Activated gamma-delta T cell (primary cell): ENCODE measurements at regions not wholly inside any gene's neighbourhood (a gene's known extent, or its start where the extent isn't known, plus 50 kb on each side); places are given as distances from the start of the nearest gene placed in this dataset.

Source experiments
- DNase-seq: peaks from one replicate; lab custom pipeline; 2025; lab: John Stamatoyannopoulos, UW

DNA sequence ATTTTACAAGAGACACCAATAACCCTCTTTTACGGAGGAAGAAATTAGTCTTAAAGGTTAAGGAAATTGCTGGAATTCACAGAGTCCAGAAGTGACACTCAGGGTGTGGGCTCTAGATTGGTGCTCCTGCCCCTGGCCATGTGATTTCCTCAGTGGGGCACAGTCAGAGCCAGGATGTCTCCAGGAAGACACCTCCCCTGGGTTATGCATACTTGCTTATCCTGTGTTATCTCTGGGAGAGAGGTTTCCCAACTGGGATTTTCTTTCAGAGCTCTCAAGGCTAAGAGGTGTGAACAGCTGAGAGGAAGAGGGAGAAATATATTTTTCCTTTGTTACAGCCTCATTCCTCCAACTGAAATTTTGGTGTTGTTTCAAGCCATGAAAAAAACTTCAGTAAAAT lies 125.6 kb upstream of the CELF4 start:
- no peak for DNase-seq

DNA sequence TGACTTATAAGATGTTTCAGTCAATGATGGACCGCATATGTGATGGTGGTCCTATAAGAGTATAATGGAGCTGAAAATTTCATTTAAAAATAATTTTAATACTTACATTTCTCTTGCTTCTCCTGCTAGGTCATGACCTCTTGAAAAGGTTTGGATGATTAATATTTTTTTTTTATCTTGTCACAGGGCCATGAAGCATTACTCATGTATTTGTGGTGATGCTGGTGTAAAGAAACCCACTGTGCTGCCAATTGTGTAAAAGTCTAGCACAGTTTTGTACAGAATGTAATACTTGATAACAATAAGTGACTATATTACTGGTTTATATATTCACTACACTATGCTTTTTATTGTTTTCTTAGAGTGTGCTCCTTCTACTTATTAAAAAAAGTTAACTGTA lies 124.2 kb upstream of the CELF4 start:
- DNase-seq: no peak

DNA sequence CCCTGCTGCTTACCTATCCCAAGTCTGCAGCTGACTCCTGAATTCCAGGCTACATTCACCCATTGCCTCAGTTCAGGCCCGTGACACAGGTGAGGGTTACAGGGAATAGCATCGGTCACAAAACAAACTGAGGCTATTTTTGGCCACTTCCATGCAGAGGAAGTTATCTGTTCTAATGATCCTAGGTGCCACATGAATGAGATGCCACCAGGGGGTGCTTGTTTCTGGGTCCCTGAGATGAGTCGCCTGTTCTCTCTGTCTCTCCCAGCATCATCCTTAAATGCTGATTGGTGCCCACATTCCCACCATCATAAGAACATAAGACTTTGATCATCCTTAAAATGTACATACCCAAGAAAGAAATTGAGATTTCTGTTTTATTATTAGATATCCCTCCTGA lies 119.0 kb upstream of the CELF4 start:
- DNase-seq: no peak

DNA sequence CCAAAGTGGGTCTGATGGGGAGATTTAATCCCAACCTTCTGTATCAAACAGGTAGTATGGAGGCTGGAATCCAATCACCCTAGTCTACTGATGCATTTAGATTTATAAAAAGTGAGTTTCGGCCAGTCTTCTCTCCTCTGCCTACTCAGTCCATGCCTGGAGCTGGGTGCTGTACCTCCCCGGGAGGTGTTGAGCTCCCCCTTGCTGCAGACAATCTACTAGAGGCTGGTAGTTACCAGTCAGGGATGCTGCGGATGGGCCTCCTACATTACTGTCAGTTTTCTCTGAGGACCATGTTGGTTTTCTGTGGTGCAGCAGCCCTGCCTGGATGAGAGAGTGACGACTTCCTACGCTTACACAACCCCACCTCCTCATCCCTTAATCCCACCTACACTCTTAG lies 118.6 kb upstream of the CELF4 start:
- DNase-seq: no peak

DNA sequence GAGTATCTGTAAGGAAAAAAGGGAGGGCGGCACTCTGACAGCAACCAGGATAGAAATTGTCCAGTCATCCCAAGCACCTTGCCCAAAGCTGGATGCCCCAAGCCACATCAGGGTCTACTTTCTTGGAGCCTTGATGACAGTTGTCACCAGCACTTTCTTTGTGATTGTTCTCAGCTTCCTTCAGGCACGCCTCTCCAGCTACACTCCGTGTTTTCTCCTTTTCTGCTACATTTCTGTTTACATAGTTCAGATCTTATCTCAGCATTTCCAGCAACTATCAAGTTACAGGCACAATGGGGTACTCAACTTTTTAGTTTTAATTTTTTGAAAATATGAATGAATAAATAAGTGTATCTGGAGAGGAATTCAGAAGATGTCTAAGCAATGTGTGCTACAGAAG lies 115.3 kb upstream of the CELF4 start:
- DNase-seq: no peak

DNA sequence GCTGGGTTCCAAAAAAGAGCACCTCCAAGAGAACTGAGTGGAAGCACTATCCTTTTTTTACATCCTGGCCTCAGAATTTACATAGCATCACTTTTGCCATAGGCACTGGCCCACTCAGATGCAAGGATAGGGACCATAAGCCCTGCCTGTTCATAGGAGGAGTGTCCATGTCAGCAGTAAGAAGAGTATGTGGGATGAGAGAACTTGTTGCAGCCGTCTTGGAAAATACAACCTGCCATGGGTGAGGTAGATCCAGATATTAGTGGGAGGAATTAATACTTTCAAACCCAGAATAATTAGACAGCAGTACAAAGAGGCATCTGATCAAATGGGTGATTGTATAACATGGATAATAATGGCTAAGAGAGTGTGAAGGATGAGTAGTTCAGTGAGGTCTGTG lies 110.7 kb upstream of the CELF4 start:
- no peak for DNase-seq

DNA sequence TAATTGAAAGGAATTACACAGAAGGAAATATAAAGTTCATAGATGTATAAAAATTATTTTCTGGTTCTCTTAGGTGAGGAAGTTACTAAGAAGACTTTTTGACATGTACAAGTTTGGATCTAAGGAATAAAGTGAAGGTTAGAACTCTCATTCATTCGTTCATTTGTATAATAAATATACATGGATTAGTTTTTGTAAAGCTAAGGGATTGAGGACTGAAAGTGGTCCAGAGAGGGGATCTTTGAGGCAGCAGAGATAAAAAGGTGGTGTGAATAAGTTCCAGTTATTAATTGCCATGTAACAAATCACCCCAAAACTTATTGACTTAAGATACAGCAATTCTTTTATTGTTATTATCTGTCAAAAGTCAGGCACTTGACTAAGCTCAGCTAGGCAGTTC lies 110.1 kb upstream of the CELF4 start:
- no peak for DNase-seq

DNA sequence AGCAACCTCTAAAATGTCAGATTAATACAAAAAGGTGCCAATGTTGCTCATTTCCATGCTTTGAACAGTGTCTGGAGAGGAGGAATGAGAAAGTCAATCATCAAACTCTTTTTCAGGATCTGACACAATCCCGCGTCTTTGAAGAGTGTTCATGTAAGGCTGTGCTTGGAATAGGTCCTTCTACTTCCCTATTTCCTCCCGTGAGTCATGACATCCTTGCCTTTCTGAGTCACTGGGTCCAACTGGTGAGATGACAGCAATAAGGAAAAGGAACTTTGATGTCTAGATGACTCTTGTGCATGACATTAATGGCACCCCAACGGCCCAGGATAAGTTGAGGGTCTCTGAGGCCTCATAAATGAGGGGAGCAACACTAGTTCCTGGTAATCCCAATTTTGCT lies 109.0 kb upstream of the CELF4 start:
- DNase-seq: no peak

DNA sequence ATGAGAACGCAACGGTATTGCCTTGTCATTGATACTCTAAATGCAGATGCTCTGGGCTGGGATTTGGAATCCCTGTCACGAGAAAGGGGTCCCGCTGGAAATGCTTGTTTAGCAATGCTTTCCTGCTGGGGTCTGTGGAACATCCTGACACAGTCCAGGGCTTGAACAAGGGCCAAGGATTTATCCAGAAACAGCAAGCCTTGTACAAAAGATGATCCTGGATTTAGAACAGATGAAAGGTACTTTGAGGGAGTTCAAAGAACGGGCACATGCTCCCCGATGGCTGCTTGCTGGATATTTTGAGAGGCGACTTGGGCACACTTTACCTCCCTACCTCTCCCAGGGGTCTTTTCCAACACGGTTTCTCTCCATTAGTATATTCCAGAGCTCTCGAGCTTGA lies 108.1 kb upstream of the CELF4 start:
- no peak for DNase-seq

DNA sequence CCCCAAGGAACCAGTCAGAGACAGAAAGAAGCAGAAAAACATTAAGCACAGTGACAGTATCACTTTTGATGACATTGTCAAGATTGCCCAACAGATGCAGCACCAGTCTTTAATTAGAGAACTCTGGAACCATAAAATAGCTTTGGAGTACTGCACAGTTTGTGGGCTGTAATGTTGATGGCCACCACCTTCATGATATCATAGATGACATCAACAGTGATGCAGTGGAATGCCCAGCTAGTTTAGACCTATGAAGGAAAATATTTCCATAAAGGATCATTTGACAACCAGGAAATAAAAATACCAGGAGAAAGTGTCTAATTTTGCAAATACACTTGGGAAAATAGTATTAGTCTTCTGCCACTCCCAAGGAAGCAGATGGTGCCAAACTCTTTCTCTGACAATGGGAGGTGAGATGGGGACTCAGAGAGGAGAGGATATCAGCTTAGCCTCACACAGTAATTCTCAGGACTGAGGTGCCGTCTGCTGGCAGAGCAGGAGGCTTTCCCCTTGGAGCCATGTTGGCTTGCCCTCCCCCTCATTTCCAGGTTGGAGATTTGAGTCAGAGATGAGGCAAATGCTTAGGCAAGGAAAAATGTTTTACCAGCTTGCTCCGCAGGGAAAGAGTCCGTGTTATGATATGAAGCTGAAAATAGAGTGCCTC lies 107.5 kb upstream of the CELF4 start:
- DNase-seq: no peak

DNA sequence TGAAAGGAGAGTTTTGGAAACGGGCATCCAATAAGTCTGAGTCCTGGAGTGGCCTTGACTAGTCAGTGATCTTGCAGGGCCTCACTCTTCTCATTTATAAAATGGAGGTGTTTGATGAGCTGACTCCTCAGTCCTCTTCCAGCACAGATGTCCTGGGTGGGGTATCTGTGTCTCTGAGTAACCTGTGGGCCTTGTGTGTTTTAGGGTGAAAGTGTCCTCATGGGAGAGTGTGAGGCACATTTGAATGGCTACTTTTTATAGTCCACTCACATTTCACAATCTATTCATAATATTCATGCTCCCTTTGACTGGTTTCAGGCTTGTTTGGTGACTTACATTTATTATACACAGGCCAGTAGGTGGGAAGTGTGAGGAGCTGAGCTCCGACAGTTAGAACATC lies 106.4 kb upstream of the CELF4 start:
- DNase-seq: no peak

DNA sequence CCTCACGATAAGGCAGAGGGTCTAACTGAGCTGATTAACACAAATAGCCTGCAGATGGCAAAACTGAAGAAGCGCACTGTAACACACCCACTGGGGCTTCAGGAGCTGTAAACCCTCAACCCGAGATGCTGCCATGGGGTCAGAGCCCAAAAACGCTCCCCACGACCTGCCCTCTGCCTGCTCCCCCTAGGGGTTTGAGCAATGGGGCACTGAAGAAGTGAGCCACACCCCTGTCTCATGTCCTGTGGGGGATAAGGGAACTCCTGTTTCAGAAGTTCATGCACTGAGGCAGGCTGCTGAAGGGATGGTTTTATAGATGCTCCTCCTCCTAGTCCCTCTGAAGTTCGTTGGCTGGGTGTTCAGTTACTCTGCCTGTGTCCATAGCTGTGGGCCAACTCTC lies 105.9 kb upstream of the CELF4 start:
- no peak for DNase-seq

DNA sequence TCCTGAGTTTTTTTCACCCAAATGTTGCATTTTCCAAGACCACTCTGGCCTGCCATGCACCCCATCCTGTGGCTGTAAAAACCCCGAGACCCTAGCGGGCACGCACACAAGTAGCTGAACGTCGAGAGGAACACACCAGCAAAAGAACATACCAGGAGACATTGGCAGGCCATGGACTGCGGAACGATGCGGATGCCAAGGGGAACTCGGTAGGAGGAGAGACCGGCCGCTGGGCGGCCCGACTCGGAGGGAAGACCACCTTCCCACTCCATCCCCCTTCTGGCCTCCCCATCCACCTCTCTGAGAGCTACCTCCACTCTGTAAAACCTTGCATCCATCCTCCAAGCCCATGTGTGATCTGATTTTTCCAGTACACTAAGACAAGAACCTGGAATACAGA lies 105.5 kb upstream of the CELF4 start:
- DNase-seq: no peak

DNA sequence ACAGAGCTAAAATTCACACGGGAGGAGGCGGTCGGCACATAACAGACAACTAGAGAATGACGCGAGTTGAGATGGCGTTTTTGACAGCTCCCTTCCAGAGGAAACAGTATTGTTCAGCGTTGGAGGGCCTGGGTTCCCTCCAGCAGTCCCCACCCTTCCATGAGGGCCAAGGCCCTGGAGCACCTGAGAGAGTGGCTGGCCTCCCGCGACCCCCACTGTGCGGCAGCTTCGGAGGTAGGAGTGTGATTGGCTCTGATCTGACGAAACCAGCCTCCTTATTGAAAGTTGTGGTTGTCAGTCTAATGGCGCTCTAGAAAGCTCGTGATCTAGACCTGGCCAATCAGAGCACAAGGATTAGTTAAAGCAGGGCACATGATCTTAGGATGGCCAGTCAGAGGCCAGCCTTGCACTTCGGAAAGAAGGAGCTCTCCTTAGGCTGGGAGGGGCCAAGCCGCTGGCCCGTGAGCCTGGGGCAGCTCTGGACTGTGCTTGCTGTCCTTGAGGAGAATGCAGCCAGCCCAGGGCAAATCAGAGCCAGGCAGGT lies 104.5 kb upstream of the CELF4 start:
- DNase-seq: no peak

DNA sequence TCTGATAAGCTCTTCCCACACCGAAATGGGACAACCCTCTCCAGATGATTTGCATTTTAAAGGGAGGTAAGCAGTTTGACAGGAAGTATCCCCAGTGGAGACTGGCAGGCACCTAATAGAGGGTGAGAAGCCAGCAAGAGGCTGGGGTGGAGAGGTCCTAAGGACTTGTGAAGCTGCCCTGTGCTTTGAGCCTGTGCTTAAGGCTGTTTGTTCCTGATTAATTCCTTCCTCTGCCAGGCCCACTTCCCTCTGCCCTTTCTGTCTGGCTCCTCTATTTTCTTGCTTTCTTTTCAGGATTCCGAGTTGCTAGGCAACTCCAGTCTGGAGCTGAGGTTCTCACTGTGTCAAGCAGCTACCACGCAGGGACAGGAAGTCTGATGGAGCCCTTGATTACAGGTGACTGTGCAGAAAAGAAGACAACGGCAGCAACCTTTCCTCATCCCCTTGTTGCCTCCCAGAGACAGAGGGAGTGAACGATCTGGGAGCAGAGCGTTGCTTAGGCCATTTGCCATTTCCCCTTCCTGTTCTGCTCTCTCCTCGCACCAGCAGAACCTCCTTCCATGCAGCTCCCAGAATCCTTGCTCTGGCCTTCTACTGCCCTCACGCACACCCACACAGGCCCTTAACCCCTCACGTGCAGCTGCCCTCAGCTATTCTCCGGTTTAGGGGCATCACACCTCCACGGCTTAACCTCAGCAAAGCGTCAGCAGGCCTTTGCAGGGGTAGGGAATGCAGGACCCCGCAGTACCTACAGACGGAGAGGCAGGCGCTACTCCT lies 103.6 kb upstream of the CELF4 start:
- DNase-seq: no peak

DNA sequence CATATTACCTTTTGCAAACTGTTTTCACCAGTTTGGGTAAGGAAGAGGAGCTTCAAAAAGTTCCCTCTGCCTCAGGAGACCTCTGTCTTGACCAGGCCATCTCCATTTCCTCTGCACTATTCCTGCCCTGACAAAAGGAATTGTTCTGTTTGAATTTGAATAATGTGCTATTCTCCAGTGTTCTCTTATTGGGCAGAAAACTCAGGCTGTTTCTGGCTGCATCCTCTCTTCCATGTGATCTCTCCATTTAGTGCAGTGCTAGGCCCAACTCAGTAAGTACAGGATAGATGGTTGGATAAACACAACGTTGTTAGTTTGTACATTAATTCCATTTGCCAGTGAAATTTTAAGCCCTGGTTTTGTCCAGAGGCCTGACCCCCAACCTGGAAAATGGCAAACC lies 102.2 kb upstream of the CELF4 start:
- DNase-seq: no peak

DNA sequence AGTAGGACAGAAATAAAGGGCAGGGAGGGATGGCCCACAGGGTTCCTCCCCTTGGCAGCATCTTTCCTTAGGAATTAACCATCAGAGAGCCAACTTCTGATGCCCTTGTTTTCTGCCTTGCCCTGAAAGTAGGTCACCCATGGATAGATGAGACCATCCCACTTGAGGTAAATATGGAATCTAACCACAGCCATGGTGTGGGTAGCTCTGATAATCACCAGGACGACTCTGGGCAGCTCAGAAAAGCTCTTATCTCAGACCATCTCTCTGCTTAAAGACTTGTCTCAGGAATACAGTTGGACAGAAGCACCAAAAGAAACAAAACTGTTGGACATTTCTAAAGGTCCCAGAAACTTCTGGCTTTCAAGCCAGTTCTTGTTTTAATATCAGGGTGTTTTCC lies 101.4 kb upstream of the CELF4 start:
- DNase-seq: no peak

DNA sequence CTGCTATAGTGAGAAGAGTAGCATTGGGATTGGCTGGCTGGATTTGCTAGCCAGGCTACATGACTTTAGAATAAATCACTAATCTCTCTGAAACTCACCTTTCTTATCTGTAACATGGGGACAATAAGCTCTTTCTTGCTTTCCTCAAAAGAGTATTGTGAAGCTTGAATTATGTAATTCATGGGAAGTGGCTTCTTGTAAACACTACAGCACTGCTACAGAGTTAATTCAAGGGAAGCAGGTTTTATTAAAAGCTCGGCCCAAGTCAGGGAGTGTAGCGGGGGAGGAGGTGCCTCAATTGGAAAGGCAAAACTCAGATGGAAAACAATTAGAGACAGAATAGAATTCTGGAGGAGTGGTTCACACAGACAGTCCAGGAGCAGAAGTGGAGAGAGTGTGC lies 100.9 kb upstream of the CELF4 start:
- DNase-seq: no peak

DNA sequence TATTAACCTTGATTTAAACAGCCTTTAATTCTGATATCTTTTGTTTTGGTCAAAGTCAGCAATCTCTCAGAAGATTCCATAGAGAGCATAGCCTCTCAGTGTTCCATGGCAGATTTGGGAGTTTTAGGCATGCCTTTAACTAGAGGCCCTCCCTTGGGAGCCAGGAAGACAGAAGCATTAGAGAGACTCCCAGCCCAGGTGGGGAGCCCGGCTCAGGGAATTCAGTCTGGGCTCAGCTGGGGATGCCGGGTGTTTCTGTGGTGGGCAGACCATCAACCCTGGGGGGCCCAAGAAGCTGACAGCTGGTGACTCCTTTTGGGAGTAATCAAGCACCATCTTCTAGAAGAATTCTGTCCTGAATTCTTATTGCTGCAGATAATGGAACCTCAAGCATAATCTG lies 99.7 kb upstream of the CELF4 start:
- no peak for DNase-seq

DNA sequence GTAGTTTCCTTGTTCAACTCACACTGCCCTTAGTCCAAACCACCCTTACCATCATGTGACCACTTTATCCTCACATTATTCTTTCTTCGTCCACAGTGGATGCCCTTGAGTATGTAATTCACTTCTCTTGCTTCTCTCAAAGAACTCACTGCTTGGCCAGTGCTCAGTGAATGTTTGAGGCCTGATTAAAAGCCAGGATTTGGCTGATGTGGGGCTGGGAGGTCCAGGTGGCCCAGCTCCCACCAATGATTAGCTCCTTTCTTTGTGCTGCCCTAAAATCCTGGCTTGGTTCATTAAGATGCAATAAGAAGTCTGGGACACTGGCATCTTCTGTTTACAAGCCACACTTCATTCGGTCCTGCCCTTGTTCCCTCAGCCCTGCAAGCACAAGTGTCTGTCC lies 97.8 kb upstream of the CELF4 start:
- DNase-seq: no peak

DNA sequence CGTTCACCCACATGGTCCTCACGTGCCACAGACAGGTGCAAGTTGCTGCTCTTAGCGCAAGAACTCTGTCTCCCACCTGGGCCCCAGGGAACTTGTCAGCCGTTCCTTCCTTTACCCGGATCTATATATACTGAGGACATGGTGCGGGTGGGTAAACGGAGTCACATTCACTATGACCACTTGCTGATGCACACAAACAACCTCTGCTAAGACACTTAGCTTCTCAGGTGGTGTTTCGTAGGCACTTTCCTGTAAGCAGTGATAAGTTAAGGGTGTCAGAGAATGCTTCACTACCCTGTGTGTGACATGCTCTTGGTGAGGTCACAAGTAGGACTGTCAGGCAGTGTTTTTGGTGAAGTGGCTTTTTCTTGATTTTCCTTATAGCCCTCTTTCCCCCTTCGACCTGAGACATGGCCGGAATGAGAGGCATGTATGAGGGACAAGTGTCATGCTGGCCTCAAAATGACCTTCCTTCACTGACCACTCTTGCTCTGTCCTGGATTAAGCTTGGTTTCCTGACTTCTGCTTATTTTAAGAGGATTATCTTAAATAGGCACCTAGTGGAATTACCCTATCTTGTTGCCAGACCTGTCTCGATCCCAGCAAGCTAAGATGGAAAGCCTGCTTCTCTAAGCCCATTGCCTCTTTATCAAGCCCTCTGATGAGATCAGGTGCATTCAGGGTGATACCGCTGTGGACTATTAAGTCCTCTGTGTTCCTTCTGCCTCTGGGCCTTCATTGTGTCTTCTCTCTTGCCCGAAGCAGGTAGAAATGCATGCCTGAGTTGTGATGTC lies 97.1 kb upstream of the CELF4 start:
- no peak for DNase-seq

DNA sequence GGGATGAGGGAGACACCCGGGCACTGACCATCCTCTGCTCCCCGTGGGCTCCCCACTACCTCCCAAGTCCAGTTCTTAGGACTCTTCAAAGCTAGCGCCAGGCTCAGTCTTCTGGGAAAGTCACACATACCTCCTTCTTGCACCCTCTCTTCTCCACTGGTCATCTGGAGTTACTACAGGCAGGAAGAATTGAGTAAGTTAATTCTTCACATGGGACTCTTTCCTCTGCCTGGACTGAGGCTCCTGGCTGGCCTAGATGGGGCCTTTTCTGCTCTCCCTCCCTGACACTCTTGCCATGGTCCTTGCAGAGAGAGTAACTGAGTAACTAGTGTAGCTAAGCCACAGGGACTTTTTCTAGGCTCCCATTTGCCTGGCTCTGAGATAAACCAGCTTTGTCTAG lies 96.5 kb upstream of the CELF4 start:
- no peak for DNase-seq

DNA sequence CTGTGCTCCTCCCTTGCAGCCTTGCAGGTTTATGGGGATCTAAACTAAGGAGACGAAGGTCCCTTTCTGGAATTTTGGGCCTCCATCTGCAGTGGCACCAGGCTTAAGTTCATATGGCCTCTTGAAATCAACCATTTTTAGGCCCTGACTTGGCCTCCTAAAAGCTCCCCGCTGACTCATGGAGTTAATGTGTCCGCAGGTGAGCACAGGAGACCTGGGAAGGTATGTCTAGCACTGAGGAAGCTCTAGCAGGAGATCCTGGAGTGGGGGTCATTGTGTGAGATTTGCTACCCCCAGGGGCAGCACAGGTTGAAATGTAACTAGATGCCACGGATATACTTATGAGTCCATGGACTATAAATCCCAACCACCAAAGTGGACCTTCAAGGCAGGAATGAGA lies 95.9 kb upstream of the CELF4 start:
- no peak for DNase-seq
